ENCODE measurements at regions not wholly inside any gene's neighbourhood (a gene's known extent, or its start where the extent isn't known, plus 50 kb on each side); places are given as distances from the start of the nearest gene placed in this dataset.
"Not testable (repeated sequence)": the region's sequence is repeated elsewhere in the genome, so short reads cannot be mapped to it uniquely, and the experiment has no call there.

DNA sequence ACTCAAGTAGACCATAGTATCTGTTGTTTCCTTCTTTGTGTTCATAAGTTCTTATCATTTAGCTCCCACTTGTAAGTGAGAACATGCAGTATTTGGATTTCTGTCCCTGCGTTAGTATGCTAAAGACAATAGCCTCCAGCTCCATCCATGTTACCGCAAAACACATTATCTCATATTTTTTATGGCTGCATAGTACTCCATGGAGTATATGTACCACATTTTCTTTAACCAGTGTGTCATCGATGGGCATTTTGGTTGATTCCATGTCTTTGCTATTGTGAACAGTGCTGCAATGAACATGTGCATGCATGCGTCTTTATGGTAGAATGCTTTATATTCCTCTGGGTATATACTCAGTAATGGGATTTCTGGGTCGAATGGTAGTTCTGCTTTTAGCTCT is 148.1 kb upstream of the IRS2 start:
- DNase-seq, result not testable (repeated sequence)

DNA sequence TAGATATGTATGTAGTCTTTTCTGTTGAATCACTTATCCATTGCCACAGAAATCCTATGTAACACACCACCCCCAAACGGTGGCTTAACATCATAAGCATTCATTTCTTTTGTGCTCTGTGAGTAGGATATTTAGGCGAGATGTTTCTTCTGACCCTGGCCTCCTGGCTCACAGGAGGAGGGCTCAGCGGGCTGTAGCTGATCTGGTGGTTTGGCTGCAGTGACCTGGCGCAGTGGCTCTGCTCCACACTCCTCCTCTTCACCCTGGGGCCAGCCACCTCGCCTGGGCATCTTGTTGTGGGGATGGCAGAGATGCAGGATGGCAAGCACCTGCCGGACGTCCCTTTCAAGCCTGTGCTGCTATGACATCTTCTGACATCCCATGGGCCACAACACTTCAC is 147.1 kb upstream of the IRS2 start:
- DNase-seq, result no peak

DNA sequence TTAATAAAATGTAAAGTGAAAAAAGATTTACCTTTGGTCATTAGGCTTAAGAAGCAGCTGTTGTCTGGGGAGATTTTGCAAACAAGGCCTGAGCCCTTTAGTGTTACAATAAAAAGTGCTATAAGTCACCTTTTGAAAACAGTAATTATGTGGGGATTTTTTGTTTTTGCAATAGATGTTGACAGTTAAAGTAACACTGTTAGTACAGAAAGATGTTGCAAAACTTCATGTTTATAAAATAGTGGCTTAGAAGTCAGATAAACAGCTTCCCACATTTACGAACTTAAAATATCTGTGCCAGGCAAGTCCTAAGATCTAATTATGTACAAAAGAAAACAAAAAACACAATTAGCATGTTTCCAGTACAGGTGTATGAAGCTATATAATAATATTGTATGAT is 138.0 kb upstream of the IRS2 start:
- no peak for DNase-seq

DNA sequence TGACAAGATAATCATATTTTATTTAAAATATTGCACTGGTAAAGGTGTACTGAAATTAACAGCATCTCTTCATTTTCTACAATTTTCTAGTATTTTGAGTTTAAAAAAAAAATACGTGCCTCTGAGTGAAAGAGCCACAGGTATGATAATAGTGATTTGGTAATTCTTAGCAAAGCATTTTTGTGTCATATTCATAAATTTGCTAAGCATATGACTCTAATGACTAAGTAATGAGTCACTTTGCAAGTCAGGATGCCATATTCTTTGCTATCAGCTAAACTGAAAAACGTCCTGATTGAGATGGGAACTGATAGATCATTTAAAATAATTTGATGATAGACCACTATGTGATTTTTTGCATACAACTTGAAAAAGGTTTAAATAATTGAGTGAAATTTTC is 136.1 kb upstream of the IRS2 start:
- DNase-seq, result no peak

DNA sequence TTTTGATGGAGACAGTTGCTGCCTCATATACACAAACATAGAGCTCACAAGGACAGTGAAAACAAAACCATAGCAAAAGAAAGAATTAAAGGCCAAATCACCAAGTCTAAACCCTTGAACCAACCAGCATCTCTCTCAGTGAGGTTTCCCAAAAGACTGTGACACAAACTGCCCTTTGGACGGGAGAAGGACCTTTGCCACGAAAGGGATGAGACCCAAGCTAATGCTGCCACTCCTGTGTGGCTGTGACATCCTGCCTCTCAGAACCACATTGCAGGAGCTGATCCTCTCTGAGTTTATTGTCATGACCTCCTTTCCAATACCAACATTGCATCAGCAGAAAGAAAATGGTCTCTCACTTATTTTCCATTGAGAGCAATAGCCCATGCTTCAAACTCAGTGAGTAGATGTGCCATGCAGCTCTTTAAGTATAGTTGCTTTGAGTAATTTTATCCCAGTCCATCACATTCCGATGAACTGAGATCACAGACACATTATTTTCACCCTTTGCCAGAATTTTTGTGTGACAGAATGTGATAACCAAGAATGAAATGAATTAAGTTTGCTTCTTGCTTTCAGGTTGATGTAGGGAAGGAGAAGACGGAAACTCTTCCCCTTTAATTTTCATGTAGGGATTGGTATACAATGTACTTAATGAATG is 133.5 kb upstream of the IRS2 start:
- no peak for DNase-seq

DNA sequence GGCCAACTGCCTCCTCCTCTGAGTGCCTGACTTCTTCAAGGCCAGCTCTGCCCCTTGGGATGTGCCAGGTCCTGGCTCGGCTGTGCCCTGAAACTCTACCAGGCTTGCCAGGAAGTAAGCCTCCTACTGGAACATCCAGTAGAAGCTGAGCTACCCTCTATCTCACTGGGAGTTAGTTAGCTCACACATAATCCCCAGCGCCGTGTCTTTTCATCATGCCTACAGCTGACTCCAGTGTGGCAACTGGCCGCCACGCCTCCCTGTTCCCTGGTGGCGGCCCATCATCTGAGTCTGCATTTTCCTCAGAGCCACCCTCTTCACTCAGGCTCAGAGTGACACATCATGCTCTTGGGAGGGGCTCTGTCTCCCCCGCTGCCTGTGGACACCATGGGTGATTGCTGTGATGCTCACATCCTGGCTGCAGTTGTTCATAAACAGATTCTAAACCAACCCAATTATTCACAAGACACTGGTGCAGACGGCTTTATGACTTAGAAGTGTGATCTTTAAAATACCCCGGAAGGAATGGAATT is 131.9 kb upstream of the IRS2 start:
- no peak for DNase-seq

DNA sequence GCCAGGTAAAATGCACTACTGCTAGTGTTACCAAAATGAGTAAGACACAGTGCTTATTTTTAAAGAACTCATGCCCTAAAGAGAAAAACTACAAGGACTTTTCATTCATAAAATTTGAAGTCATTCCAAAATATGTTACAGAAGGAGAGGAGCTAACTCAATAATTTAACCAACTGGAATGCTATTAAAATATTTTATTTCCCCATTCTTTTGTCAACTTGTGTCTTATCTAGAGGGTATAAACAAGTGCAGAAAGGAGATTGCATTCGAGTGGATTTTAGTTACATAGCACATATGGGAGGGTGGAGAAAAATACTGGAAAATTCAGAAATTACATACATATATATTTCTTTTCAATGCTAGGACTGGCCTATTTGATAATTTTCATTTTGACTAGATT is 131.0 kb upstream of the IRS2 start:
- DNase-seq, result no peak

DNA sequence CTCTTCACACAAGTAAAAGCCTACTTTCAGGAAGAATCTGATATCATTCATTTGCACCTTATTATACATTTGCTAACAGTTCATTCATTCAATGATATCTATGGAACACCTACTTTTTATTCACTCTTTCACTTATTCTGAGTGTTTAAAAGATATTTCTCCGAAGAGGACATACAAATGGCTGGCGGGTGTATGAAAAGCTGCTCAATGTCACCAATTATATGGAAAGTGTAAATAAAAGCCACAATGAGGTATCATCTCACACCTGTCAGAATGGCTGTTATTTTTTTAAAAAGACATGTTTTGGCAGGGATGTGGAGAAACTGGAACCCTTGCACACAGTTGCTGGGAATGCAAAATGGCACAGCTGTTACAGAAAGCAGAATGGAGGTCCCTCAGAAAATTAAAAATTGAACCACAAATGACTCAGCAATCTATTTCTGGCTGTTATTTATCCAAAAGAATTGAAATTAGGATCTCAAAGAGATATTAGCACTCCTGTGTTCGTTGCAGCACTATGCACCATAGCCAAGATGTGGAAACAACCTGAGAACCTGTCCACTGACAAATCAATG is 127.6 kb upstream of the IRS2 start:
- no peak for DNase-seq

DNA sequence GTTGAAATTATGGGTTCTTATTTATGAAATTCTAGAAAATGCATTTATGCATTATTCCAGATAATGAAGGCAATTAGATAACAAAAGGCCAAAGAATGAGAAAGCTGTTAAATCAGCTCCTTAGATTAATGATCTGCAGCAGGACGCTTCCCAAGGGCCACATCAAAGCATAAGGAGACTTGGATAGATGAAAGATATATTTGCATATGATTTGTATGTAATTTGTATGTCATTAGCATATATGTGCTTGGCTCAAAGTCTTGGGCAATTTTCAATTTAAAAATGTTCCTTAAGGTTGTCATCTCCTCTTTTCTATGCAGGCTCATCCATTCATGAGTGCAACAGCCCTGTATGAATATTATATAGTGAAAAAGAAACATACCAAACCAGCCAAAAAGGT is 126.8 kb upstream of the IRS2 start:
- DNase-seq, result no peak

DNA sequence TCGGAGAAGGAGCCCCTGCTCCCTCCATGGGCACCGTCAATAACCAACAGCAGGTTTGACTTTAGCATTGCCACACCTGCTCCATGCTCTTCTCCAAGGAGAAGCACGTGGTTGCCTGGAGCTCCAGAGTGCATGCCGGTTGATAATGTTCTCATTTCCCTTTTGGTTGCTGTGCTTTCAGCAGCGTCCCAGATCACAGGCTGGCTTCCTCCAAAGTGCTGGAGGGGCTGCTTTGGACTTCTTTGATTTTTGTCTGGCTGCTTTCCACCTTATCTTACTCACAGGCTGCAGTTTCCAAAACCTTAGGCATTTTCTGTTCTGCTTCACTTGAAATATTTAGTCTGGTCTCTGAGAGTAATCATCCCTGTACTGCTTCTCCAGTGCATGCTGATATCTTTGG is 123.8 kb upstream of the IRS2 start:
- DNase-seq, result no peak

DNA sequence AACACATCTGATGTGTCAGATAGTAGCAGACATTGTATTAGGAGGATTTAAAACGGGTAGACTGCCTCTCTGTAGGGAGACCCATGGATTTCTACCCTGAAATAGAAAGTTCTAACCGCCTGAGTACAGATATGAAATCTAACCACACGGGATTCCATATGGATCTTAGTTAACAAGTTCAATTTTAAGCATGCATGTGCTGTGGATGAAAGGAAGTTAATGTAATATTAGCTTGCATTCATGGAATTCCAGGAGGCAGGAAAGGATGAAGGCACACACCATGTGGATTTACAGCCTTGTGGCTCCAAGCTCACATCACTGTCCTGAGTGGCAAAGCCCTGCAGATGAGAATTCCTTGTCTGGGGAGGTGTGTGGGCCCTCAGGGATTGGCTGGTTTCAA is 120.6 kb upstream of the IRS2 start:
- no peak for DNase-seq

DNA sequence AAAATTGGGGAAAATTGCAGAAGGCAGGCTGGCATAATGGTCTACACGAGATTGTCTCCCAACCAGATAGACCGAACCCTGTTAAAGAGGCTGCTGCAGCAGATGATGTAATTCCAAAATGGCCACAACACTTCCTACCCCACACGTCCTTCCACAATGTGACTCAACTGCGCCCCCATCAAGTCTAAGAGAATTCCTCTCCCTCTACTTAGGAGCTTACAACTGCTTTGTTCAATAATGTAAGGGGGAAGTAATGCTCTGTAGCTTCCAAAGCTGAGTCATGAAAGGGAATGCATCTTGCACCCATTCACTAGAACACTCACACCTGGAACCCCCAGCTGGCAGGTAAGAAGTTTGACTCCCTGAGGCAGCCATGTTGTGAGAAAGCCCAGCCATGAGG is 117.8 kb upstream of the IRS2 start:
- no peak for DNase-seq

DNA sequence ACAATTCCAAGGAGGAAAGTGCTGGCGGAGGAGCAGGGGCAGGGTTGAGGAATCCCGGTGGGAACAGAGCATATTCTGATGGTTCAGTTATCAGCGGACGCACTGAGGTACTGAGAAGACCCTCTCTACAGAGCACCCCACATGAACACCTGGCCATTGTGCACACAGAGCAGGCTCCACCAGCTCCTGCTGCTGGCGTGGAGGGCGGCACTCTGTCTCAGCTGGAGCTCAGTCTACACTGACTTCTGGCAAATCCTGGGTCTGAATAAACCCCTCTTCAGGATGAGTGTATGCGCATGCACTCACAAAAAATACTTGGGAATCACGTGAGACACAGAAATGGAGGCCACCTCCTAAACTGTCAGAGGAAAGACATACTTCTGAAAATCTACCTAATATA is 114.4 kb upstream of the IRS2 start:
- DNase-seq, result no peak

DNA sequence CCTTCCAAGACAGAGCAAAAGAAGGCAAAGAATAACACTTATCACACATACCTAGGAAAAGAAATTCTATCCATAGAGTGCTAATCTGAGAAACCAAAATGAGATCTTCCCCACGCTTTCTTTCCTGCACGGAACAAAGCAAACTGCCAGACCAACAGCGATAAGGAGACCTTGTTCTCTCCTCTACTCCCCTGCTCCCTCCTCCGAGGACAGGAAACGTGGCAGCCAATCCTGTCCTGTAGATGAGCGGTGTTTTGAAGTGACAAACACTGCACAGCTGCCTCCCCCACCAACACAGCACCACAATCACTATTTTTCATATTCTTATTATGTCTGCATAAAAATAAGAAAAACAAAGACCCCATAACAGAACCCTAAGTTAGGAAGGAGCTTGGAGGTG is 113.9 kb upstream of the IRS2 start:
- no peak for DNase-seq

DNA sequence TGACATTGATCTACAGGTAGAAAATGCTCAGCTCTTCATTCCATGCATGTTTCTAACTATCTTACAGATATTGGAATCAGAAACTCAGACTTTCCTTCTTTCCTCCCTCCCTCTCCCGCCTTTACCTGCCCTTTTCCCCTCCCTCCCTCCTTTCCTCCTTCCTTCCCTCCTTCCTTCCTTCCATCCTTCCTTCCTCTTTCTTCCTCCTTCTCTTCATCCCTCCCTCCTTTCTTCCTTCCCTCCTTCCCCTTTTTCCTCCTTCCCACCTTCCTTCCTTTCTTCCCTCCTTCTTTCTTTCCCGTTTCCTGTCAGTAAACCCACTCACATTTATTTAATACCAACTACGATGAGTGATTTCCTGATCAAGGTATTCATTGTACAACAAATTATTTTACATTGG is 113.4 kb upstream of the IRS2 start:
- DNase-seq, result no peak

DNA sequence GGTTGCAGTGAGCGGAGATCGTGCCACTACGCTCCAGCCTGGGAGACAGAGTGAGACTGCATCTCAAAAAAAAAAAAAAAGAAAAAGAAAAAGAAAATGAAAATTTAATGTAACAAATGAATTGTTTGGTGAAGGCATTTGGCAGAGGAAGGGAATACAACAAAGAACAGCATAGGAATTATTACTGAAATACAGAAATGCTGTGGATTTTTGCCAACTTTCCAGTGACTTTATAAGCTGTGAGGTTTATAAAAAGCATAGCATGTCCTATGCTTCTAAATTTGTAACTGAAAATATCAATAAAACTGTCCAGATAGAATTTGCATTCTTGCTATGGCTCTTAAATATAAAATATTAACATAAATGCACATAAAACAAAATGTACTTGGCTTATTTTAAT is 112.9 kb upstream of the IRS2 start:
- no peak for DNase-seq

DNA sequence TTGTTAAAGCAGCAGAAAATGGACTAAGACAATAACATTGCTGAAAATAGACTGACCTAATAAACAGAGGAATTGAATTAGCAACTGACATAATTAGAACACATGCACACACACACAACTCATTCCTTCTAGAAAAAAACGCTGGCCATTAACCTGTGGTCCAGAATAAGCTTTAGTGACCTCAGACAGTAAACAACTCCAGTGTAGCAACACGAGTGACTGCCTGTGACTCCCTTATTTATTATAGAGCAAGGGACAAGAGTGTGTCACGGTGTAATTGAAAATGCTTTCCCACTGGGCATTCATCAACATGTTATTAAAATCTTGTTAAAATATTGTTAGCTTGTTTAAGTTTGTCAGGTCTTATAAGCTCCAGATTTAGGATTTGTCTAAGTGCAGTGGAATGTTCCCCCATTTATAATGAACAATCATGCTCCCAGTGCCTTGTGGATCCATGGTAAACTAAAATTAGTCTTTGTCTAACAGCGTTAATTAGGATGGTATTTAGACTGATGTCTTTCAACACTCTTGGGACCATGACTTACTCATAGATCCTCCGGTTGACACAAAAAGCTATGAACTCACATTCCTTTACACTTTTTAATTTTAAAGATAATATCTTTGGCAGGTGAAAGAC is 111.7 kb upstream of the IRS2 start:
- no peak for DNase-seq

DNA sequence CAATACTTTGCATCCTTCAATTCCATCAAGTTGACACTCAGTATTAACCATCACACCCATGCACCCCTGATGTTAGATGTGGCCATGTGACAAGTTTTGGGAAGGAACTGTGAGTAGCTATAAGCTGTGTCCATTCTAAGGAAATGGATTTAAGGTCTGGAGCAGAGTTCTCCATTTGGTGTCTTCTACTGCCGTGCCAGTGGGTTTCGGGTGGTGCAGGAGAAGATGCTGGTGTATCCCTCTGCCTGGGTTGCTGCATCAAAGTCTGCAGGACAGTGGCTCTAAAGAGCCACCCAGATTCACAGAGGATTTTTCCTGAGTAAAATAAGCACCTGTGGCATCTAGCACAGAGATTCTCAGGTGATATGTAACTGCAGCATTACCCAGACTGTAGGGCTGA is 105.7 kb upstream of the IRS2 start:
- no peak for DNase-seq

DNA sequence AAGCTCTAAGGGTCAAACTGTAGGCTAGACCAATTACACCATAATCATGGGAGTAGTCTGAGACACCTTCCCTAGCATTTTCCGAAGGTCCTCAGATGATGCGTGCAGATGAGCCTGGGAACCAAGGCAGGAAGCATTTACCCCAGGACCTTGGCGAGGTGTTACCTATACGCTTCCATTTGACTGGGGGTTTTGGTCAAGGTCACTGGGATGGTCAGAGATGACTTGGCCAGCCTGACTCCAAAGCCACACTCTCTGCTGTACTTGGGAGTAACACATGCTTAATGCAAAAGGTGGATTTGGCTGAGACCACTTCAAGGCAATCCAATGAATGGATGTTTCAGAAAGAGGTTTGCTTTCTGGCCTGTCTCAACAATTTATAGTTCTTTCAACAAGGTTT is 98.9 kb upstream of the IRS2 start:
- no peak for DNase-seq

DNA sequence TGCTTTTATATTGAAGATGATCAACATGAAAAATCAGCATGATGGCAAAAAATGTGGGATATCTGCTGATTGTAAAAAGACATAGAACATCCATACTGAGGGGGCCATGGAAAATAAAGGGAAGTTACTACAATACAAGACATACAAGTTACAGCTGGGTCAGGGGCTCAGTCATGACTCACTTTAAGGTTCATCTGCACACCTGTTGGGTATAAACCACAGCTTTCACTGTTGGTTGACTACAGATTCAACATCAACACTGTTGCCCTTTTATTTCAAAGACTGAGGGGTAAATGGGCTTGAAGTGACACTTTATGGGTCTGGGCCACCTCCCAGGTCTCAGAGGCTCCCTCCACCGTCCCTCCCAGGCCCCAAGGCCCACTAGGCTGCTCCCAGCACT is 98.1 kb upstream of the IRS2 start:
- no peak for DNase-seq

DNA sequence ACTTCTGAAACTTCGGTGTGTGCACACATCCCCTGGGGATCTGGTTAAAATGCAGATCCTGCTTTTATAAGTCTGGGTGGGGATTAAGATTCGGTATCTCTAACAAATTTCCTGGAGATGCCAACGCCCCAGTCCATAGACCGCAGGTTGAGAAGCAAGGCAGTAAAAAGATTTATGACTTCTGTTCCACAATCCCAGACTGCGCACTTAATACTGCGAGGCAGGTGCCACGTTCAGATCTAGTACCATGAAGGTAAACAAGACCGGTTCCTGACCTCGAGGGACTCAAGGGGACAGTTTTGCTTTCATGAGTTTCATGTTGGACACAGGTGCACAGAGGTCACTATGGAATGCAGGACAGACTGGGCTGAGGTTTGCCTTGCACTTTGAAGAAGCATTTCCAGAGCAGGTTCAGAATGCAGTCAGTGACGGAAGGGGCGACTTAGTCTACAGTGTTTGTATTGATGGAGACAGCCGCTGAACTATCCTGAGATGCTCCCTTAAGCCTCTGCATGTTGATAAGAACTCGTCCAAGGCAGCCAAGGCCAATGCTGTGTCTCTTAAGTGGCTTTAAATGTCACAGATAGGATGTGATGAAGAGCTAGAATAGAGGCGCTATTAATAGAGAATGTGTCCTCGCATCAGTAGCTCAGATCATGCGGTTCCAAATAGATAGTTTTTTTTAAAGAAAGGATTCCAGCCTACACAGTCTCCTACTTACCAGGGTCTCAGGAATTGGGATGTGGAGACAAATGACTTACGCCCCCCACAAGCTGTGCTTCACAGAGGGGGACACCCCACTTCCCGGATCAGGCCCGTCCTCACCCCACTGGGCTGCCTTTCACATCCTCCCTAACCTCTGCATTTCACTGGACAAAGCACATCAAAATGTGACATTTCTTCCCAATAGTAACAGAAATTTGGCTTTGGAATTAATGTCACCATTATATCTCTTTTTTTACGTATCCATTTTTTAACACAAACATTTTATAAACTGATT is 97.1 kb upstream of the IRS2 start:
- no peak for DNase-seq

DNA sequence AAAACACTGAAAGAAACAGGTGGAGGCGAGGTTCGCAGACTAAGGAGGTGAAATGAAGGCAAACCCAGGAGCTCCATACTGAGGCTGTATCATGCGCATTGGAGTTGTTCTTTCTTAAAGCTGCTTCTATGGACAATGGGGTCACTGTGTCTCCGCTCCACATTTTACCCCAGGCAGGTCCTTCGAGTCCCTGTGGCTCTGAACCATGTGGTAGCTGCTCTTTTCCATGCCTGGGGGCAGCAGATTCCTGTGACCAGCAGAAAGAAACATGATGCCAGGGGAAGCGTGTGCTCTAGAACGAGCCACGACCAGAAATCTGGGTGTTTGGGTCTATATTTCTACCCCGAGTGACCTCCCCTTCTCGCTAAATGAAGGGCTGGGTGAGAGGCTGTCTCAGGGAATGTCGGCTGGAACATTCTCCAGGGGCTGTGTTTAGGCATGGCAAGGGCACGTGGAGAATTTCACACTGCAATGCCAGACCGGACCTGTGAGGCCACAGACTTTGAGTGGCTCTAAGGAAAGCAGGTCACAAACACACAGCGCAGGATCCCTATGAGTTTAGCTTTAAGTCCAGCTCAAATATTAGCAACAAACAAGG is 95.7 kb upstream of the IRS2 start:
- DNase-seq, result no peak

DNA sequence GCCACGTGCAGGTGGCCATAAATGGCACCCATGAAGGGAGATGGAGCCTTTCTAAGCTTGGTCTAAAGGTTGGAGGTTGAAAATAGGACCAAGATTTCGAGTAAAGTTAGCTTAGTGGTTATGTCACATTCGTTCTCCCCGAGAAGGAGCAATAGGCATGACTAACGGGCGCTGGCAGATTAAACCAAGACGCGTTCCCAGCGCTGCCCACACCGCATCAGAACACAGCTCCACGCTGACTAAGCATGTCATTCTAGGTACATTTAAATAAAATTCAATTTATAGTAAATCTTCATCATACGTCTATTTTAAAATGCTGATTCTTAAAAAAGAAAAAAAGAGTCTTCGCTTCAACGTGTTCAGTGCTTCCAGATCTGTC is 95.0 kb upstream of the IRS2 start:
- no peak for DNase-seq
